Fibroblast of lung (primary cell): ENCODE measurements at regions not wholly inside any gene's neighbourhood (a gene's known extent, or its start where the extent isn't known, plus 50 kb on each side); places are given as distances from the start of the nearest gene placed in this dataset.

ENCODE experiments used
- CTCF ChIP-seq, 2 donors: IDR thresholded peaks in 1 of 2; conservative IDR thresholded peaks in 1 of 2; 1 replicate in 1 of 2; 2 replicates in 1 of 2; pipeline ENCODE4 v1.5.1; 2011 to 2012; ENCODE audit warnings: low read length in 2 of 2, control low read depth in 1 of 2, inconsistent platforms in 1 of 2, low read depth in 1 of 2, mild to moderate bottlenecking in 1 of 2
- EZH2 ChIP-seq: IDR thresholded peaks from 2 replicates; pipeline ENCODE4 v1.5.1; 2012; ENCODE audit warnings: low read length, control low read depth, mild to moderate bottlenecking; ENCODE audit errors: missing control alignments

GRCh38 chr2:66814916-66815315 is 380.0 kb downstream of the MEIS1 start:
- TF ChIP-seq CTCF (conservative IDR thresholded peaks at IDR 0.05 in 1 of 2, IDR thresholded peaks at IDR 0.05 in 1 of 2; ENCODE audit: low read depth in 1 of 2, low read length in 2 of 2) (no peak), EZH2 (no peak)
